ENCODE measurements at regions not wholly inside any gene's neighbourhood (a gene's known extent, or its start where the extent isn't known, plus 50 kb on each side); places are given as distances from the start of the nearest gene placed in this dataset.

GRCh38 chr19:28332351-28332750 lies 880.6 kb downstream of the UQCRFS1 start:
- no TSS peak for BruUV-seq (replicated peaks)
- H3K27me3 Mint-ChIP-seq (ENCODE audit: unreplicated experiment) = no peaks in the 10 kb centered on the region
- no peak for DNase-seq
- no peak for TF ChIP-seq CTCF (IDR thresholded peaks at IDR 0.05; ENCODE audit: unreplicated experiment)
- H3K4me1 Mint-ChIP-seq (ENCODE audit: low read depth, unreplicated experiment) = no peaks in the 10 kb centered on the region
- no peak overlapping the region for H3K4me3 Mint-ChIP-seq (ENCODE audit: low read depth, unreplicated experiment)
- intact Hi-C loops (cut with micrococcal nuclease; ENCODE audit: unreplicated experiment) = no loop called here
- H3K27ac Mint-ChIP-seq (ENCODE audit: unreplicated experiment) = no peak overlapping the region
- H3K9me3 Mint-ChIP-seq (ENCODE audit: low read depth, unreplicated experiment) = peaks cover 10% of the 10 kb centered on the region
- H3K36me3 Mint-ChIP-seq (ENCODE audit: insufficient read depth, unreplicated experiment) = no peaks in the 10 kb centered on the region
- CTCF ChIA-PET = no interaction called here

- no peaks in the 10 kb centered on the region for H3K27me3 Mint-ChIP-seq (ENCODE audit: unreplicated experiment)
- TF ChIP-seq CTCF (IDR thresholded peaks at IDR 0.05; ENCODE audit: unreplicated experiment) = no peak
- H3K27ac Mint-ChIP-seq (ENCODE audit: unreplicated experiment) = no peak overlapping the region
- H3K36me3 Mint-ChIP-seq (ENCODE audit: insufficient read depth, unreplicated experiment) = no peaks in the 10 kb centered on the region
- BruUV-seq (replicated peaks) = no TSS peak
- no peaks in the 10 kb centered on the region for H3K4me1 Mint-ChIP-seq (ENCODE audit: low read depth, unreplicated experiment)
- H3K9me3 Mint-ChIP-seq (ENCODE audit: low read depth, unreplicated experiment) = peaks cover 10% of the 10 kb centered on the region
- CTCF ChIA-PET = no interaction called here
- intact Hi-C loops (cut with micrococcal nuclease; ENCODE audit: unreplicated experiment) = no loop called here
- DNase-seq = no peak
- no peak overlapping the region for H3K4me3 Mint-ChIP-seq (ENCODE audit: low read depth, unreplicated experiment)
Observed at GRCh38 chr19:28331596-28331995, 881.4 kb downstream of the UQCRFS1 start.

- CTCF ChIA-PET = interaction anchor here (0.6 kb wide), 1 partner anchor 306 kb away, joined by 4 read pairs; no protein-coding TSS in a partner anchor
- no peaks in the 10 kb centered on the region for H3K36me3 Mint-ChIP-seq (ENCODE audit: insufficient read depth, unreplicated experiment)
- intact Hi-C loops (cut with micrococcal nuclease; ENCODE audit: unreplicated experiment) = no loop called here
- H3K27ac Mint-ChIP-seq (ENCODE audit: unreplicated experiment) = no peak overlapping the region
- no TSS peak for BruUV-seq (replicated peaks)
- peaks cover 7% of the 10 kb centered on the region for H3K9me3 Mint-ChIP-seq (ENCODE audit: low read depth, unreplicated experiment)
- TF ChIP-seq CTCF (IDR thresholded peaks at IDR 0.05; ENCODE audit: unreplicated experiment) = no peak
- H3K4me1 Mint-ChIP-seq (ENCODE audit: low read depth, unreplicated experiment) = no peaks in the 10 kb centered on the region
- DNase-seq = no peak
- no peaks in the 10 kb centered on the region for H3K27me3 Mint-ChIP-seq (ENCODE audit: unreplicated experiment)
- no peak overlapping the region for H3K4me3 Mint-ChIP-seq (ENCODE audit: low read depth, unreplicated experiment)
Observed at GRCh38 chr19:28330831-28331230, 882.1 kb downstream of the UQCRFS1 start.

- intact Hi-C loops (cut with micrococcal nuclease; ENCODE audit: unreplicated experiment) = no loop called here
- CTCF ChIA-PET = no interaction called here
- no peaks in the 10 kb centered on the region for H3K36me3 Mint-ChIP-seq (ENCODE audit: insufficient read depth, unreplicated experiment)
- no peaks in the 10 kb centered on the region for H3K27me3 Mint-ChIP-seq (ENCODE audit: unreplicated experiment)
- DNase-seq = no peak
- H3K27ac Mint-ChIP-seq (ENCODE audit: unreplicated experiment) = no peak overlapping the region
- no peak overlapping the region for H3K4me3 Mint-ChIP-seq (ENCODE audit: low read depth, unreplicated experiment)
- peaks cover 7% of the 10 kb centered on the region for H3K9me3 Mint-ChIP-seq (ENCODE audit: low read depth, unreplicated experiment)
- no peaks in the 10 kb centered on the region for H3K4me1 Mint-ChIP-seq (ENCODE audit: low read depth, unreplicated experiment)
- BruUV-seq (replicated peaks) = no TSS peak
- no peak for TF ChIP-seq CTCF (IDR thresholded peaks at IDR 0.05; ENCODE audit: unreplicated experiment)
Observed at GRCh38 chr19:28329429-28329828, 883.5 kb downstream of the UQCRFS1 start.

Measured in Calu3 (cell line).